ENCODE measurements at regions not wholly inside any gene's neighbourhood (a gene's known extent, or its start where the extent isn't known, plus 50 kb on each side); places are given as distances from the start of the nearest gene placed in this dataset.
A peak's percentile ranks its signal among the peaks of the same experiment; 100 is the strongest.
"Not testable (repeated sequence)": the region's sequence is repeated elsewhere in the genome, so short reads cannot be mapped to it uniquely, and the experiment has no call there.

DNA sequence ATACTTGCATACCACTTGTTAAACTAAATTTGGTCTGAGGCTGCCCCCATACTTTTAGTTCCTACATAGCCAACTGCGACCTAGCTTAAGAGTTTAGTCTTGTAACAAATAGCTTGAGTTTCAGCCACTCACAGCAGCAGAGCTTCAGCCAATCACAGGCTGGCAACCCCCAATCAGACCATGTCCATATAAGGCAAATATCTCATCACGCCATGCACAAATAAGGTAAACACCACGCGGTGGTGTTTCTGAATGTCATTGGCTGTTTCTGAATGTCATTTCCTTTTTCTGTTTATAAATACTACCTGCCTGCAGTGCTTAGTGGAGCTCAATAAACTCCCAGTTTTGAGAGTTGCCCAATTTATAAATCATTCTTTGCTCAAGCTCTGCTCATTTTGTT lies 143.1 kb upstream of the MAD2L1 start:
- no peak for DNase-seq (ENCODE audit: low read depth)

DNA sequence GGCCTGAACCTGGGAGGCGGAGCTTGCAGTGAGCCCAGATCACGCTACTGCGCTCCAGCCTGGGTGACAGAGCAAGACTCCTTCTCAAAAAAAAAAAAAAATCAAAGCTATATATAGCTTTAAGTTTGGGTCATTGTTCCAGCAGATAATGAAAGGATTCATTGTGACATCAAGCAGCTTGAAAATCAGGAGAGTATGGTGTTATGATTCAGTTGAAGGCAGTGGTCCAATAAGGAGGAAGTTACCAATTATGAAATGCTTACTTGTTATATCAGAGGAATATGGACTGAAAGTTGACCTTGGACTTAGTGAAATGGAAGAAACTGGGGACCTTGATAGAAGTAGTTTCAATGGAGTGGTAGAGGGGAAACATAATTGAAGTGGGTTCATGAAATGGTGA lies 140.4 kb upstream of the MAD2L1 start:
- DNase-seq (ENCODE audit: low read depth) = no peak

DNA sequence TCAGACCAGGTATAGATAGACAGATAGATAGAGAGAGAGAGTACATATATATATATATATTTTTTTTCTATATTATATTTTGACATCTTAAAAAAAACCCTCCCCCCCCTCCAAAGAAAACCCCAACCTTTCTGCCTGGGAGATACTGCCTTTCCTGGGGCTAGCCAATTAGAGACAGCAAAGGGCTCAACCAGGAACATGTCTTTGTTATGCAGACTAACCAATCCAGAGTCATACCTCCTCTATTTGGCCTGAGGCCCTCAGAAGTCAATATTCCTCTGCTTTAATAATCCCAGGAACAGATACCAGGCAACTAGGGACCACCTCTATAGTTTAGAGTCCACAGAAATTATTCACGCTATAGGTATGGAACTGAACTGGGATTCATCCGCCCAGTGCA lies 135.6 kb upstream of the MAD2L1 start:
- DNase-seq (ENCODE audit: low read depth) = no peak

DNA sequence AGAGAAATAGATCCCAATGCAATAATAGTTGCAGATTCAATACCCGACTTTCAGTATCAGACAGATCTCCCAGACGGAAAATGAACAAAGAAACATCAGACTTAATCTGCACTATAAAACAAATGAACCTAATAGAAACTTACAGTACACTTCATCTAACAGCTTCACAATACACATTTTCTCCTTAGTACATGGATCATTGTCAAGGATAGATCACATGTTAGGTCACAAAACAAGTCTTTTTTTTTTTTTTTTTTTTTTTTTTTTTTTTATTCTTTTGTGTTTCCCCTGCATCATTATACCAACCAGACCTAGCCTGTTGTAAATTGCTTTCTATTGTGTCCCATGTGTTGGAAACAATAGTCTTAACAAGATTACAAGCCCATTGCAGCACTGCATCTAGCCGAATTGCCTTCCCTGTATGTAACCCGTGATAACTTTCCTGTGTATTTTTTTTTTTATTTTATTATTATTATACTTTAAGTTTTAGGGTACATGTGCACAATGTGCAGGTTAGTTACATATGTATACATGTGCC lies 134.0 kb upstream of the MAD2L1 start:
- DNase-seq (ENCODE audit: low read depth) = not testable (repeated sequence)

DNA sequence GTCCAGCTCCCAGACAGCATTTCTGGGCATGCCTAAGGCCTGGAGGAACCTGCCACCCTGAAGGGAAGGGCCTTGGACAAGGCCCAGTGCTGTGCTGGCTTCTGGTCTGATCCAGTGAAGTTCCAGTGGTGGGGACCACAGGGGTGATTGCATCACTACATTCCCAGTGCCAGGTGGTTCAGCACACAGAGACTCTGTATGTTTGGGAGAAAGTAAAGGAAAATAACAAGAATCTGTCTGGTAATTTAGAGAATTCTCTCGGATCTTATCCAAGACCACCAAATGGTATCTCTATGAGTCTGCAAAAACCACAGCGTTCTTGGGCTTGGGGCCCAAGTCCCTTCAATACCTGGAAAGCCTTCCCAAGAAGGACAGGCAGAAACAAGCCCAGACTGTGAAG lies 131.8 kb upstream of the MAD2L1 start:
- DNase-seq (ENCODE audit: low read depth) = no peak

DNA sequence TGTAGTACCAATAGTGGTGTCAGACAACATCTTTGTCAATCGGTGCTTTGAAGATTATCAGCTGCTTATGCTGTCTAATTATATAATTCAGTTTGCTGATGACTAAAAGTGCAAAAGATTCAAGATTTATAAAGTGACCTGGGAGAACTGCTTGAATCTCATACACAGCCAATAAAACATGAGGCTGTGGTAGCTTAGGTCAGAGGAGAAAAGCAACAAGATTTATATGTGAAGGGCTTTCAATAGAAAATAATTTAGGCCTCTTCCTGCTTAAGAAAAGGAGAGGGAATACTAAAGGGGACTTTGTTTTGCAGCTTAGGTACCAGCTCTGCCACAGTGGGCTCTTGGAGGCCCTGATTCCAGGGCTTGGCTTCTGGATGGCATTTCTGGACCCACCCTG lies 111.0 kb upstream of the MAD2L1 start:
- no peak for DNase-seq (ENCODE audit: low read depth)

DNA sequence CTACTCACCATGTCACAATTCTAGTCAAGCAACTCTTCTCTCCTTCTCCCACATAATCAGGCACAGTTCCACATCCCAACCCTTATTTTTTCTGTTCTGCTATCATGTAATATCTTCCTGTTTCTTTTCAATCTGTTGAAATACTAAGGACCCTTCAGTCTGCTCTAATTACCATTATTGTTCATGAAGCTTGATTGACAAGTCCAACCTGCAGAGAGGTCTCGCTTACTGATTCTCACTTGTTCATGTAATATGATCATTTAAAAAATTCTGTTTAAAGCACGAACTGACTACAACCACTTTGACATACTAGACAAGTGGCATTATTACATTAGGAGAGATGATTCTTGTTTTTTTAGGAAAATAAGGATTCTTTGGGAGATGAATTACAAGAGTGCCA lies 108.6 kb upstream of the MAD2L1 start:
- DNase-seq (ENCODE audit: low read depth) = no peak

DNA sequence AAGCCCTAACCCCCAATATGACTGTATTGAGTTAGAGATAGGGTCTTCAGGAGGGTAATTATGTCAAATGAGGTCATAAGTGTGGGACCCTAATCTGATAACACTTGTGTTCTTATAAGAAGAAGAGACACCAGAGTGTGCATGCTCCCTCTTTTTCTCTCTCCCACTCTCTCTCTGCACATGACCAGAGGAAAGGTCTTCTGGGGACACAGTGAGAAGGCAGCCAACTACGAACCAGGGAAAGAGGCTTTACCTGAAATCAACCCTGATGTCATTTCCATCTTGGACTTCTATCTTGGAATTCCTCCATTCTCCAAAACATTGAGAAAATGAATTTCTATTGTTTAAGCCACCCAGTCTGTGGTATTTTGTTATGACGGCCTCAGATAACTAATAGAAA lies 97.2 kb upstream of the MAD2L1 start:
- DNase-seq (ENCODE audit: low read depth) = no peak

DNA sequence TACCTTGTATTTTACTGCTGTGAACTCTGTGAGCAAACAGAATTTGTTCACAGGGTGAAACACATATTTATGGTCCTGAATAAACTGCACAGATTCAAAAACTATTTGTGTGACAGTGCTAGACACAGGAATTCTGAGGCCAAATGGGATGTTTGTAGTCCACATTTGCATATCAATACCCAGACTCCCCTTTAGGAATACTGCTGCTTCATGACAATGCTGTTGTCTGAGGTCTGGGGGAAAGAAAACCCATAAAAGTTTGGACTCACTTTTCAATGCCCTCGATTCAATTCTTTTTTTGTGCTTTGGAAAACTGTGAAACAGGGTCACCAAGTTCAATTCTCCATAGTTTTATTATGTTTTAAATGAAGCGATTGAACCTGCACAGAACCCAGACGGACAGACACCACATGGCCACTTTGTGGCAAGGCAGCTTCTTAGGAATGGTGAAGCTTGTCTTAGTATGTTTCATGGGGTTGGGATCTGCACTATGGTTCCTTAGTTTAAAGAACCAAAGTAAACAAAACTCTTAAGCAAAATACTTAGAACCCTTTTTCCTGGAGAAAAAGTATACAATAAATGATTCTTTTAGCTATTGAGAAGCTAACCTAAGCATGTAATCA lies 92.3 kb upstream of the MAD2L1 start:
- no peak for DNase-seq (ENCODE audit: low read depth)

DNA sequence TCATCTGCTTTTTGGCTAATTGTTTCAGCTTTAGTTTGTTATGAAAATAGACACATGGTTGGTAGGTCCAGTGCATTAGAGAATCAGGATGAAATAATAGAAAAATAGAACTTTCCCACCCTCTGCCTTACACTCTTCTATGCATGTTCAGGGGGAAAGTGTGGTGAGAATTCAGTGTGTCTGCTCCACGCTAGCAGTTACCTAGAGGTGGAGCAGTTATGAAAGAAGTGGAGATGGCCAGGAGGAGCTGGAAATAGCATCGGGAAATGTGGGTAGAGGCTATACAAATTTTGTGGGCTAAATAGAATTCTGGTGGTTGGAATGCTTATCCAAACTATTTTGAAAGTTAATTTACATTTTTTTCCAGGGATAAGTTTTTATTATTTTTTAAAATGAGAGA lies 91.4 kb upstream of the MAD2L1 start:
- DNase-seq (ENCODE audit: low read depth) = no peak

DNA sequence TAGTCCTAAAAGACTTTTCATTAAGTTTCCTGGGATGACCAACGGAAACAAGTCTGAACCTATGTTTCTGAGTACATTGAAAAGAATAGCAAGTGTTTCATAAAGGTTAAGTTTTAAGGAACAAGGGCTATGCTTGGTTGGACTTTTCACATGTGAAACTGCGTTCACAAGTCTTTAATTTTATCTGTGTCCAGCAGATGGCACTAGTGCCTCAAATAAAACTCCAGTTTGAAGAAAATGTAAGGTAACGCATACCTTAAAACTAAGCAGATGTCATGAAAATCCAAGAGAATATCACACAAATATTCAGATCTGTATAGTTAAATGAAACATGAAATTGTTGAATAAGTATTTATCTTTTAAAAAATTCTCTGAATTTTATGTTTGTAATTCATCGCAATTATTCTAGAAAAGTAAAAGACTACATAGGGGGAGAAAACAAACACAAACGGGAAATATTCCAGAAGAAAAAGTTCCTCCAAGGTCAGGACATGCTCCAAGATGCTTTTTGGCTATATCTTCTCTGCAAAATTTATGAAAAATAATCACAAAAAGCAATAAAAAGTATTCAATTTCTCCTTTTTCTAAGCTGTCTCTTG lies 89.6 kb upstream of the MAD2L1 start:
- peak; percentile 70 for DNase-seq (ENCODE audit: low read depth)

DNA sequence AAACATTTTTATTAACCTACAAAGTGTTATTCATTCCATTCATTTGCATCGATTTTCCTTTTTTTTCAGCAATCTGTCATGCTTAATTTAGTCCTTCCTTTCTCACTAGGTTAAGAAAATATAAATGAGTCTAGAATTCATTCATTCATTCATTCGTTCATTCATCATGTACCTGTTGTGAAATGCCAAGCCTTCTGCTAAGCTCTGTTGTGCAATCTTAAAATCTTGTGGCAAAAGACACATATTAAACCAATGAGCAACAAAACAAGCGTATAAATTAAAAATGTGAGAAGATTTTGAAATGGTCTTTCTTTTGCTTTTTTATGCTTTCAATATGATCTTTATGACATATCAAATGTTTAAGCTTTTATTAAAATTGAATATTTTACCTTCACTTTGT lies 88.6 kb upstream of the MAD2L1 start:
- no peak for DNase-seq (ENCODE audit: low read depth)

DNA sequence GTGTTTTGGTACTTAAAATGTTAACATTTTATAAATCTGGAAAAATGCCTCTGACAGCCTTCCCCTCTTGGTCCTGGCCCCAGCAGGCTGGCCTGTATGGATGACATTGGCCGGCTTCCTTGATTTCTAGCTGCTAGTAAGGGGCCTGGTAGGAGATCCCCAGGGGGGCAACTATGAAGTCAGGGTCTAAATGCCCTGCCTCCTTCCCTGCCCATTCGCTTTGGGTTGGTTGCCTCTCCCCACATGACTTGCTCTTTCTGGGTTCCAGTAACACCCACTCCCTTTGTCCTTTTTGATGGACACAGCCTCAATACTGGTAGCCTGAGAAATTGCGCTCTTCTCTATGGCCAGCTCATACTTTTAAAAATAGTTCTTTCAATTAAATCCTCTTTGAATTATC lies 78.0 kb upstream of the MAD2L1 start:
- DNase-seq (ENCODE audit: low read depth) = no peak

DNA sequence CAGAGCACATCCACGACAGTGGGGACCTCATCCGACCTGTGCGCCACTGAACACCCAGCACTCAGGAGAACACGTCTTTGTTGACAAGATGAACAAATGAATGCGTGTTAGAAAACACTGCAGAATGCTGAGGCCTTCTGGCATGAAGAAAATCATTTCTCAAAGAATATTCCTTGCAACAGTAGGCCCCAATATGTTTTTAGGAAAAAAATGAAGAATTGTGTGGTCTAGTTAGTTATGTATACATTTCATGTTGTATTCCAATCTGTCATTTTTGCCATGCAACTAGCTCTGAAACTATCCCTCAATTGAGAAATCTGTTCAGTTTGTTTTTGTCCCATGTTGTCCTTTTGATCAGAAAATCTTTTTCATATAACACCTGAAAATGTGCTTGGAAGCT lies 77.4 kb upstream of the MAD2L1 start:
- no peak for DNase-seq (ENCODE audit: low read depth)

DNA sequence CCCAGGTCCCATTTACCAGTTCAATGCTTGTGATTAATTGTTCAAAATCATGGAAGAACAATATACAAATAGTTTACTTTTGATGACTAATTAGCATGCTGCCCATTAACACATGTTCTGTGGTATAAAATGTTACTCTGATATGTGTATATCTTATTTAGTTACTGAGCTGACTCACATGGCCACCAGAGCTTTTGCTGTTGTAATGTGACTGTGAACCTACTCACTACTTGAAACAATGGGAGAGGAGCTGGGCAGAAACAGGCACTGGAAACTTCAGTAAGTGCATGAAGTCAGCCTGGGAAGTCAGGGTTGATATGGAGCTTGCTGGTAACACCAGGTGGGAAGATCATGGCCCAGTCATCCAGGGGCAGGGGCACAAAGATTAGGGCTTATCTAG lies 72.7 kb upstream of the MAD2L1 start:
- peak; percentile 4 for DNase-seq (ENCODE audit: low read depth)

DNA sequence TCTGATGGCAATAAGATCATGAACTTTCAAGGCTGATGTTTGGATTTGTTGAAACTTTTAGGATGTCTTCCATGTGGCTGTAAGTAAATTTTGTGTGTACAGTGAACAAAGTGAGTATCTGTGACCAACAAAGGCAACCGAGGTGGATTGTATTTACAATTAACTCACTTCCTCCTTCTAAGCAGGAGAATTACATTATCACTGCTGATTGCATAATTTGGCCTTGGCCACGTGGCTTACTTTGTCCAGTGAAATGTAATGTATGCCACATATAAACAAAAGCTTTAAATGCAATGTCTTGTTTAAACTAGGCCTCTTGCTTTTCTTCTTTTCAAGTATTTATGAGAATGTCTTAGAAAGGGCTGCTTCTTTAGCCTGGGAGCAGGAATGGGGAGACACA lies 66.3 kb upstream of the MAD2L1 start:
- no peak for DNase-seq (ENCODE audit: low read depth)

DNA sequence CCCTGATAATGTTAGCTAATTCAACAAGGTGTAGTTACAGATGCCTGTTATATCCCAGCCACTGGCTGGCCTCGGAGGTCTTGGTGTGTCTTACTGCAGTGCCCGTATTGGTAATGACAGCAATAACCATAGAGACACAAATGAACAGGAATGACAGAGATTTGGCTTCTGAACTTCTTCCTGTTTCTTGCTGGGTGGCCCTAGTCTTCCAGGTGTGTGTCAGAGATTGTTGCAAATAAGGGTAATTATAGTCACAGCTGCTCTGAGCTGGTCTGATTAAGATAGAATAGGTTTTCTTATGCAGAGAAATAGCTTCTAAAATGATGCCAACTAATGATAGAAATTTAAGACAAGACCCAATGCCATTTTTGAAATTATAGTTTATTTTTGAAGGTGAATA lies 64.1 kb upstream of the MAD2L1 start:
- no peak for DNase-seq (ENCODE audit: low read depth)
